Caco-2 (cell line): ENCODE measurements at regions not wholly inside any gene's neighbourhood (a gene's known extent, or its start where the extent isn't known, plus 50 kb on each side); places are given as distances from the start of the nearest gene placed in this dataset.

ENCODE experiments used
- BruUV-seq: library from RNA; stranded (reverse); fragments of 400-500 nt; replicated peaks from 2 replicates; lab custom pipeline; 2021; lab: Mats Ljungman, UMichigan
- CTCF ChIA-PET: fragments of 300-600 bp; sonication (Branson Sonifier 250); formaldehyde crosslinking; loops from one replicate; lab custom pipeline; 2022; ENCODE audit warnings: antibody characterized with exemption; lab: Charles Lee
- POLR2A ChIA-PET: fragments of 300-600 bp; sonication (Branson Sonifier 250); formaldehyde crosslinking; loops from one replicate; lab custom pipeline; 2022; ENCODE audit warnings: antibody characterized with exemption; lab: Charles Lee
- DNase-seq, 2 experiments: peaks; one replicate each; pipeline versions ENCODE4 v3.0.0 to v3.0.0-alpha.2; 2020 to 2022
- H3K27me3 ChIP-seq: replicated peaks from 2 replicates; pipeline ENCODE4 v1.6.0; 2011; ENCODE audit warnings: low read length; ENCODE audit not compliant: control insufficient read depth, insufficient read depth
- H3K36me3 ChIP-seq: 2 replicates; pipeline ENCODE4 v1.5.1; 2011; ENCODE audit warnings: low read length; ENCODE audit not compliant: control insufficient read depth, insufficient read depth
- H3K4me1 ChIP-seq: fragments of 250-450 bp; sonication (Bioruptor Pico); 2 replicates; pipeline ENCODE4 v1.5.1; 2020; ENCODE audit warnings: mild to moderate bottlenecking
- H3K4me3 ChIP-seq: 2 replicates; pipeline ENCODE4 v1.5.1; 2011; ENCODE audit warnings: low read depth, mild to moderate bottlenecking, control low read depth, low read length
- H3K9me3 ChIP-seq: fragments of 250-450 bp; sonication (Bioruptor Pico); 2 replicates; pipeline ENCODE4 v1.5.1; 2020; ENCODE audit warnings: mild to moderate bottlenecking, moderate library complexity
- H3K27ac Mint-ChIP-seq: one replicate; pipeline ENCODE4 v1.8.0; 2022; ENCODE audit warnings: mixed read lengths; ENCODE audit not compliant: unreplicated experiment
- H3K27me3 Mint-ChIP-seq: one replicate; pipeline ENCODE4 v1.8.0; 2022; ENCODE audit warnings: mixed read lengths; ENCODE audit not compliant: insufficient read depth, unreplicated experiment
- H3K36me3 Mint-ChIP-seq: one replicate; pipeline ENCODE4 v1.8.0; 2022; ENCODE audit warnings: mild to moderate bottlenecking, mixed read lengths; ENCODE audit not compliant: insufficient read depth, unreplicated experiment
- H3K4me1 Mint-ChIP-seq: one replicate; pipeline ENCODE4 v1.8.0; 2022; ENCODE audit warnings: low read depth, mixed read lengths; ENCODE audit not compliant: unreplicated experiment
- H3K4me3 Mint-ChIP-seq: one replicate; pipeline ENCODE4 v1.8.0; 2022; ENCODE audit warnings: mild to moderate bottlenecking, moderate library complexity, mixed read lengths; ENCODE audit not compliant: unreplicated experiment
- H3K9me3 Mint-ChIP-seq: one replicate; pipeline ENCODE4 v1.8.0; 2022; ENCODE audit warnings: mixed read lengths; ENCODE audit not compliant: unreplicated experiment
- intact Hi-C: fragments of 100-400 bp; cut with micrococcal nuclease; formaldehyde crosslinking; loops from one replicate; pipeline ENCODE4 v1.10.0; 2022; ENCODE audit not compliant: unreplicated experiment
- TF ChIP-seq, protein P1 (sequence below), 2 experiments: fragments of 200-600 bp in 1 of 2; IDR thresholded peaks; 1 replicate in 1 of 2; 2 replicates in 1 of 2; pipeline versions ENCODE4 v1.5.1 to v1.8.0; 2011 to 2022; ENCODE audit warnings: antibody characterized with exemption in 1 of 2, control low read depth in 1 of 2, inconsistent platforms in 1 of 2, low read depth in 1 of 2, low read length in 1 of 2, mild to moderate bottlenecking in 1 of 2, moderate library complexity in 1 of 2; ENCODE audit not compliant: insufficient read depth in 1 of 2, severe bottlenecking in 1 of 2, unreplicated experiment in 1 of 2

DNA sequence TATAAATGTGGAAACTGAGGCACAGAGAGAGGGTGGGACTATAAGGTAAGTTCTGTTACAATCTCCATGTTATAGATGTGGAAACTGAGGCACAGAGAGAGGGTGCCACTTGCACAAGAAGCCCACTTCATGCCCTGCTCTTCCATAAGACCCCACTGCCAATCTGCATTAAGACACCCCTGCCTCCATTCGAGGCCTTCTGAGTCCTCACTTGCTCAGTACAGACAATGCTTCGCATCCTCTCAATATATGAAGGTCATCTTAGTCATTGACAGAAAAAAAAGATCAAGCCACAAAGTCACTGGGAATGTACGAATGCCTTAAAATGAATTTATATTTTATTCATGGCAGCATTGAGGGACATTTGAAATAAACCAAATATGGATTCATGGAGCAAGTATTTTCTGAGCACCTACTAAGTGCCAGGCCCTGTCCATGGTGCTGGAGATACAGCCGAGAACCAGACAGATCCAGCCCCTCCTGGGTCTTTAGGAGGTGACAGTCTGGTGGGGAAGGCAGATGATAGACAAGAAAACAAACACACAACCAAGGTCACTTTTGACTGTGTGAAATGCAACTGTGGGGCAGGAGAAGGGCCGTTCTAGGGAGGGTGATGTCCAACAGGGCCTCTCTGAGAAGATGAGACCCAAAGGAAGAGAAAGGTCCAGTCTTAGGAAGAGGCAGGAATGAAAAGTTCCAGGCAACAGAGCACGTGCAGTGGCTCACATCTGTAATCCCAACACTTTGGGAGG, 92.5 kb upstream of the PTPN1 start:
- Mint-ChIP-seq H3K27ac (no peak overlapping the region), H3K4me1 (peaks cover 34% of the 10 kb centered on the region), H3K4me3 (no peak overlapping the region), H3K36me3 (peaks cover 12% of the 10 kb centered on the region), H3K27me3 (no peaks in the 10 kb centered on the region), H3K9me3 (peaks cover 8% of the 10 kb centered on the region)
- intact Hi-C loops = loop anchor here (5.0 kb wide), 1 partner anchor 50 kb away; no protein-coding TSS in a partner anchor
- peaks cover 20% of the 10 kb centered on the region for H3K9me3 ChIP-seq
- H3K4me3 ChIP-seq = no peak overlapping the region
- CTCF ChIA-PET = no interaction called here
- no peaks in the 10 kb centered on the region for H3K36me3 ChIP-seq
- POLR2A ChIA-PET = no interaction called here
- H3K27me3 ChIP-seq = no peaks in the 10 kb centered on the region
- TF ChIP-seq, protein P1, sequence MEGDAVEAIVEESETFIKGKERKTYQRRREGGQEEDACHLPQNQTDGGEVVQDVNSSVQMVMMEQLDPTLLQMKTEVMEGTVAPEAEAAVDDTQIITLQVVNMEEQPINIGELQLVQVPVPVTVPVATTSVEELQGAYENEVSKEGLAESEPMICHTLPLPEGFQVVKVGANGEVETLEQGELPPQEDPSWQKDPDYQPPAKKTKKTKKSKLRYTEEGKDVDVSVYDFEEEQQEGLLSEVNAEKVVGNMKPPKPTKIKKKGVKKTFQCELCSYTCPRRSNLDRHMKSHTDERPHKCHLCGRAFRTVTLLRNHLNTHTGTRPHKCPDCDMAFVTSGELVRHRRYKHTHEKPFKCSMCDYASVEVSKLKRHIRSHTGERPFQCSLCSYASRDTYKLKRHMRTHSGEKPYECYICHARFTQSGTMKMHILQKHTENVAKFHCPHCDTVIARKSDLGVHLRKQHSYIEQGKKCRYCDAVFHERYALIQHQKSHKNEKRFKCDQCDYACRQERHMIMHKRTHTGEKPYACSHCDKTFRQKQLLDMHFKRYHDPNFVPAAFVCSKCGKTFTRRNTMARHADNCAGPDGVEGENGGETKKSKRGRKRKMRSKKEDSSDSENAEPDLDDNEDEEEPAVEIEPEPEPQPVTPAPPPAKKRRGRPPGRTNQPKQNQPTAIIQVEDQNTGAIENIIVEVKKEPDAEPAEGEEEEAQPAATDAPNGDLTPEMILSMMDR (IDR thresholded peaks at IDR 0.05; ENCODE audit: insufficient read depth in 1 of 2, low read depth in 1 of 2, low read length in 1 of 2, severe bottlenecking in 1 of 2, unreplicated experiment in 1 of 2) = no peak
- no TSS peak for BruUV-seq
- no peak for DNase-seq
- peaks cover 28% of the 10 kb centered on the region for H3K4me1 ChIP-seq

DNA sequence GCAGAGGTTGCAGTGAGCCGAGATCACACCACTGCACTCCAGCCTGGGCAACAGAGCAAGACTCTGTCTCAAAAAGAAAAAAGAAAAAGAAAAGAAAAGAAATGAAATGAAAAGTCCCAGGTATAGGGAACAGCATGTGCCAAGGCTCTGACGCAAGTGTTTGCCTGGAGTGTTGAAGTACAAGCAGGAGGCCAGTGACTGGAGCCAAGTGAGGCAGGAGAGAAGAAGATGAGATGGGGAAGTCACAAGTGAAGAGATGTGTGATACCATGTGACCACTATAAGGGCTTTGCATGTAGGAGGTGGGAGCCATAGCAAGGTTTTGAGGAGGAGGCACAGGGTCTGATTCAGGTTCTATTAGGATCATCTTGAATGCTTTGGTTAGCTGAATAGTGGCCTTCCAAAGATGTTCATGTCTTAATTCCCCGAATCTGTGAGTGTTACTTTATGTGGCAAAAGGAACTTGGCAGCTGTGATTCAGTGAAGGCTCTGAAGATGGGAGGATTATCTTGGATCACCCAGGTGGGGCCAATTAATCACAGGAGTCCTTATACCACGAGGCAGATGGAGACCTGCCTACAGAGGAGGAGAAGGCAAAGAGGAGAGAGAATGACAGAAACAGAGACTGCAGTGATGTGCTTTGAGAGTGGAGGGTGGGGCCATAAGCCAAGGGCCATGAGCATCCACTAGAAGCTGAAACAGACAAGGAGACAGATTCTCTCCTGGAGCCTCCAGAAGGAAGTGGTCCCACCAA, 91.1 kb upstream of the PTPN1 start:
- DNase-seq = no peak
- Mint-ChIP-seq H3K27ac (no peak overlapping the region), H3K27me3 (no peaks in the 10 kb centered on the region), H3K9me3 (no peaks in the 10 kb centered on the region), H3K4me1 (peaks cover 39% of the 10 kb centered on the region), H3K4me3 (no peak overlapping the region), H3K36me3 (peaks cover 13% of the 10 kb centered on the region)
- Histone ChIP-seq H3K4me1 (peaks cover 42% of the 10 kb centered on the region), H3K9me3 (peaks cover 13% of the 10 kb centered on the region), H3K36me3 (no peaks in the 10 kb centered on the region), H3K4me3 (no peak overlapping the region), H3K27me3 (no peaks in the 10 kb centered on the region)
- CTCF ChIA-PET = no interaction called here
- TF ChIP-seq, protein P1 (IDR thresholded peaks at IDR 0.05; ENCODE audit: insufficient read depth in 1 of 2, low read depth in 1 of 2, low read length in 1 of 2, severe bottlenecking in 1 of 2, unreplicated experiment in 1 of 2) = no peak
- BruUV-seq = no TSS peak
- POLR2A ChIA-PET = no interaction called here
- intact Hi-C loops = loop anchor here (5.0 kb wide), 1 partner anchor 52 kb away; no protein-coding TSS in a partner anchor

DNA sequence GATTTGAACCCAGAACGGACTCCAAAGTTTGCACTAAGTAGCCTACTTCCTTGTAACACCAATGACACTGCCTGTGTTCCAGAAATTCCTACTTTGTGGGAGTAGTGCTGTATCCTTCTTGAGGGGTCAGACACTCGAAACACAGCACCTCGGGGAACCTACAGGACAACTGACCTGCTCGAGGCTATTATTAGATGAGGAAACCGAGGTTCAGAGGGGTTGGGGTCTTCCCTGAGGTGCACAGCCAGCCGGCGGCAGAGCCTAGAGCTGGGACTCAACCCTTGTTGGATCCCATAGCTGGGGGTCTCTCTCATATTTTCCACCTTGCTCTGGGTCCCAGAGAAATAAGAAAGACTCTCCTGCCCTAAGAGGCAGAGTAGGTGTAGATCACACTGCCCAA, 89.8 kb upstream of the PTPN1 start:
- intact Hi-C loops = no loop called here

More for the DNA sequence above, 89.8 kb upstream of the PTPN1 start:
- no peaks in the 10 kb centered on the region for H3K27me3 Mint-ChIP-seq
- Histone ChIP-seq H3K4me3 (no peak overlapping the region), H3K27me3 (no peaks in the 10 kb centered on the region), H3K36me3 (peaks cover 1% of the 10 kb centered on the region; the same call in 1 of the 2 replicates), H3K9me3 (peaks cover 12% of the 10 kb centered on the region), H3K4me1 (peaks cover 41% of the 10 kb centered on the region)
- no TSS peak for BruUV-seq
- DNase-seq = no peak
- CTCF ChIA-PET = no interaction called here
- H3K4me1 Mint-ChIP-seq = peaks cover 35% of the 10 kb centered on the region
- TF ChIP-seq, protein P1 (IDR thresholded peaks at IDR 0.05; ENCODE audit: insufficient read depth in 1 of 2, low read depth in 1 of 2, low read length in 1 of 2, severe bottlenecking in 1 of 2, unreplicated experiment in 1 of 2) = no peak
- H3K27ac Mint-ChIP-seq = no peak overlapping the region
- H3K9me3 Mint-ChIP-seq = no peaks in the 10 kb centered on the region
- POLR2A ChIA-PET = no interaction called here
- peaks cover 13% of the 10 kb centered on the region for H3K36me3 Mint-ChIP-seq
- no peak overlapping the region for H3K4me3 Mint-ChIP-seq
